ENCODE measurements at regions not wholly inside any gene's neighbourhood (a gene's known extent, or its start where the extent isn't known, plus 50 kb on each side); places are given as distances from the start of the nearest gene placed in this dataset.

DNA sequence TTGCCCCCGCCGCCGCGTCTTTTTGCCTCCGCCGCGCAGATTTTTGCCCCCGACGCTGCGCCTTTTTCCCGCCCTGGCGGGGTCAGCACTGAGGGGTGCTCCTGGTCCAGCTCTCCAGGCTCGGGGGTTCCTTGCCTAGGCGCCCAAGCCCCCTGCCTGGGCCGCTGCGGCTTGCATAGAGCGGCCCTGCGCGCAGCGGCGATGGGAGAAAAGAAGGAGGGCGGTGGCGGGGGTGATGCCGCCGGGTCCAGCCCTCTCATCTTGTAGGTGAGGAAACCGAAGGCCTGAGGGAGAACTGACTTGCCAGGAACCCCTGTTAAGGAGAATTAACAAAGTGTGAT, 330.8 kb upstream of the WSB1 start:
- TF ChIP-seq, protein P1, sequence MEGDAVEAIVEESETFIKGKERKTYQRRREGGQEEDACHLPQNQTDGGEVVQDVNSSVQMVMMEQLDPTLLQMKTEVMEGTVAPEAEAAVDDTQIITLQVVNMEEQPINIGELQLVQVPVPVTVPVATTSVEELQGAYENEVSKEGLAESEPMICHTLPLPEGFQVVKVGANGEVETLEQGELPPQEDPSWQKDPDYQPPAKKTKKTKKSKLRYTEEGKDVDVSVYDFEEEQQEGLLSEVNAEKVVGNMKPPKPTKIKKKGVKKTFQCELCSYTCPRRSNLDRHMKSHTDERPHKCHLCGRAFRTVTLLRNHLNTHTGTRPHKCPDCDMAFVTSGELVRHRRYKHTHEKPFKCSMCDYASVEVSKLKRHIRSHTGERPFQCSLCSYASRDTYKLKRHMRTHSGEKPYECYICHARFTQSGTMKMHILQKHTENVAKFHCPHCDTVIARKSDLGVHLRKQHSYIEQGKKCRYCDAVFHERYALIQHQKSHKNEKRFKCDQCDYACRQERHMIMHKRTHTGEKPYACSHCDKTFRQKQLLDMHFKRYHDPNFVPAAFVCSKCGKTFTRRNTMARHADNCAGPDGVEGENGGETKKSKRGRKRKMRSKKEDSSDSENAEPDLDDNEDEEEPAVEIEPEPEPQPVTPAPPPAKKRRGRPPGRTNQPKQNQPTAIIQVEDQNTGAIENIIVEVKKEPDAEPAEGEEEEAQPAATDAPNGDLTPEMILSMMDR (conservative IDR thresholded peaks at IDR 0.05; ENCODE audit: low read length), result no peak
- TF ChIP-seq EZH2phosphoT487 (IDR thresholded peaks at IDR 0.05; ENCODE audit: borderline replicate concordance), result no peak
